ENCODE measurements at regions not wholly inside any gene's neighbourhood (a gene's known extent, or its start where the extent isn't known, plus 50 kb on each side); places are given as distances from the start of the nearest gene placed in this dataset.

GRCh38 chr12:90816353-90817089 is 138.5 kb downstream of the CCER1 start (continued):
- TF ChIP-seq REST (IDR thresholded peaks at IDR 0.05; ENCODE audit: low read depth, low read length) (no peak), SMAD1 (IDR thresholded peaks at IDR 0.05; ENCODE audit: low read depth, partially characterized antibody) (no peak)

DNA sequence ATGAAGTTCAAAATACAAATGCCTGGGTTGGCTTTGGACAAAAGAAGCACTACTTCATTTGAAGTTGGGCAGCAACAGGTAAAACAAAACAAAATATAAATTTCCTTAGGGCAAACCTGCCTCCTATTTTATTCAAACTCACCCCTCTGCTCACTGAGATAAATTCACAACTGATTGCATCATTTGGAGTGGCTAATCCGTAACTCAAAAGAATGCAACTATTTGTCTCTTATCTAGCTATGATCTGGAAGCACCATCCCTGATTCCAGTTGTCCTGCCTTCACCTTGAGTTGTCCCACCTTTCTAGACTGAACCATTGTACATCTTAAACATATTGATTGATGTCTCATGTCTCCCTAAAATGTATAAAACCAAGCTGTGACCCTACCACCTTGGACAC is 145.0 kb downstream of the CCER1 start:
- no peak for ATAC-seq

More for the DNA sequence above, 145.0 kb downstream of the CCER1 start:
- DNase-seq (ENCODE audit: low read depth, low spot score), result no peak
- Histone ChIP-seq H3K4me2 (ENCODE audit: control insufficient read depth, insufficient read depth) (no peak overlapping the region), H2AFZ (ENCODE audit: control insufficient read depth, low read depth, low read length) (no peak overlapping the region), H3K36me3 (ENCODE audit: control insufficient read depth in 2 of 2, insufficient read depth in 2 of 2, low read length in 1 of 2) (no peaks in the 10 kb centered on the region), H3K9me3 (replicated peaks; ENCODE audit: control insufficient read depth, insufficient read depth, low read length) (no peaks in the 10 kb centered on the region), H3K27ac (ENCODE audit: control insufficient read depth, insufficient read depth) (no peak overlapping the region), H3K4me3 (no peak overlapping the region), H3K9ac (ENCODE audit: control insufficient read depth, insufficient read depth, low read length) (no peak overlapping the region), H3K79me2 (ENCODE audit: control insufficient read depth, insufficient read depth, low read length) (no peaks in the 10 kb centered on the region), H3K4me1 (ENCODE audit: control insufficient read depth, insufficient read depth, low read length) (no peaks in the 10 kb centered on the region), H4K20me1 (ENCODE audit: control insufficient read depth, insufficient read depth) (no peaks in the 10 kb centered on the region), H3K27me3 (replicated peaks in 1 of 2; ENCODE audit: control insufficient read depth in 2 of 2, insufficient read depth in 2 of 2, low read length in 1 of 2) (no peaks in the 10 kb centered on the region)
- CTCF ChIA-PET, result interaction anchor here (0.6 kb wide), 1 partner anchor 1883 kb away, joined by 3 read pairs; no protein-coding TSS in a partner anchor
- POLR2A ChIA-PET, result no interaction called here
- FAIRE-seq, result no peak
- in situ Hi-C loops (cut with MboI) (no loop called here), intact Hi-C loops (cut with micrococcal nuclease; ENCODE audit: unreplicated experiment) (no loop called here)
- SMC1A ChIA-PET (ENCODE audit: uncharacterized antibody, unreplicated experiment), result interaction anchor here (1.3 kb wide), 1 partner anchor 10 kb away, joined by 4 read pairs; no protein-coding TSS in a partner anchor
- TF ChIP-seq EGR1 (IDR thresholded peaks at IDR 0.05; ENCODE audit: borderline replicate concordance in 1 of 2, low read depth in 2 of 2, low read length in 2 of 2), result no peak
- no peak for TF ChIP-seq WRNIP1 (IDR thresholded peaks at IDR 0.05; ENCODE audit: borderline replicate concordance, low read depth, low read length)
- no peak for TF ChIP-seq SIX5 (IDR thresholded peaks at IDR 0.05; ENCODE audit: low read depth, low read length, severe bottlenecking)
- no peak for TF ChIP-seq TCF12 (IDR thresholded peaks at IDR 0.05; ENCODE audit: low read depth, low read length)
- TF ChIP-seq TCF3 (IDR thresholded peaks at IDR 0.05; ENCODE audit: borderline replicate concordance, insufficient read depth, low read depth, low read length), result no peak
- TF ChIP-seq, protein P1, sequence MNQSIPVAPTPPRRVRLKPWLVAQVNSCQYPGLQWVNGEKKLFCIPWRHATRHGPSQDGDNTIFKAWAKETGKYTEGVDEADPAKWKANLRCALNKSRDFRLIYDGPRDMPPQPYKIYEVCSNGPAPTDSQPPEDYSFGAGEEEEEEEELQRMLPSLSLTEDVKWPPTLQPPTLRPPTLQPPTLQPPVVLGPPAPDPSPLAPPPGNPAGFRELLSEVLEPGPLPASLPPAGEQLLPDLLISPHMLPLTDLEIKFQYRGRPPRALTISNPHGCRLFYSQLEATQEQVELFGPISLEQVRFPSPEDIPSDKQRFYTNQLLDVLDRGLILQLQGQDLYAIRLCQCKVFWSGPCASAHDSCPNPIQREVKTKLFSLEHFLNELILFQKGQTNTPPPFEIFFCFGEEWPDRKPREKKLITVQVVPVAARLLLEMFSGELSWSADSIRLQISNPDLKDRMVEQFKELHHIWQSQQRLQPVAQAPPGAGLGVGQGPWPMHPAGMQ (IDR thresholded peaks at IDR 0.05; ENCODE audit: borderline replicate concordance), result no peak
- no peak for TF ChIP-seq POLR2A (IDR thresholded peaks at IDR 0.05; ENCODE audit: low read depth, low read length)
- no peak for TF ChIP-seq RELB (IDR thresholded peaks at IDR 0.05; ENCODE audit: low read depth)
- TF ChIP-seq BCL11A (IDR thresholded peaks at IDR 0.05; ENCODE audit: low read depth, low read length), result no peak
- TF ChIP-seq MEF2B (IDR thresholded peaks at IDR 0.05; ENCODE audit: partially characterized antibody, poor library complexity, severe bottlenecking), result no peak
- RAD21 ChIA-PET (ENCODE audit: unreplicated experiment), result no interaction called here
- no TSS peak for BruUV-seq (replicated peaks)
- 0% methylated on average over 1 of the region's 1 CpG for WGBS (ENCODE audit: insufficient coverage, insufficient replicate concordance, low lambda C conversion rate, missing lambda C conversion rate)

Data from GM12878 (cell line).